Lower leg skin (tissue), 4 donors: ENCODE measurements at regions not wholly inside any gene's neighbourhood (a gene's known extent, or its start where the extent isn't known, plus 50 kb on each side); places are given as distances from the start of the nearest gene placed in this dataset.

Source experiments
- DNase-seq, 2 donors: peaks; one replicate each; pipeline ENCODE4 v3.0.0-alpha.2; 2019; ENCODE audit warnings: low spot score in 2 of 2
- H3K4me3 ChIP-seq: fragments of 200-600 bp; sonication (generic); 2 replicates; pipeline ENCODE4 v1.5.1; 2017; ENCODE audit warnings: mild to moderate bottlenecking, low read depth; ENCODE audit not compliant: poor library complexity, severe bottlenecking
- CTCF ChIP-seq, 3 donors: fragments of 450-650 bp; IDR thresholded peaks; one replicate each; pipeline ENCODE4 v1.5.1; 2016; ENCODE audit warnings: antibody characterized with exemption in 3 of 3, mild to moderate bottlenecking in 3 of 3, moderate library complexity in 2 of 3
- POLR2A ChIP-seq, 2 donors: fragments of 450-650 bp; IDR thresholded peaks; one replicate each; pipeline ENCODE4 v1.6.1; 2016 to 2017; ENCODE audit warnings: antibody characterized with exemption in 2 of 2, mild to moderate bottlenecking in 1 of 2, moderate library complexity in 1 of 2
- WGBS, 2 donors: methylation state at CpG; one replicate each; pipeline ENCODE4 v1.1.5; 2018; 5-methylcytosine and 5-hydroxymethylcytosine counted together
- intact Hi-C: fragments of 100-400 bp; cut with DNase I; formaldehyde crosslinking; loops from one replicate; pipeline ENCODE4 v1.15.0; 2023; ENCODE audit warnings: low total_unique reads

GRCh38 chr7:131244259-131244852, 83.3 kb upstream of the MKLN1 start:
- intact Hi-C loops = no loop called here
- no peak overlapping the region for H3K4me3 ChIP-seq
- TF ChIP-seq CTCF (IDR thresholded peaks at IDR 0.05) (no peak), POLR2A (IDR thresholded peaks at IDR 0.05) (no peak)
- 74 to 79% methylated on average over 13 of the region's 13 CpGs for WGBS, 2 donors
- peak; percentile 37 to 48 for DNase-seq

- WGBS, 2 donors = 22 to 39% methylated on average over 1 of the region's 1 CpG
Observed at GRCh38 chr7:131249003-131249402, 78.7 kb upstream of the MKLN1 start.

GRCh38 chr7:131249483-131249882, 78.2 kb upstream of the MKLN1 start:
- TF ChIP-seq POLR2A (IDR thresholded peaks at IDR 0.05) = no peak
- no peak for TF ChIP-seq CTCF (IDR thresholded peaks at IDR 0.05)
- no peak overlapping the region for H3K4me3 ChIP-seq
- DNase-seq = no peak
- 84 to 89% methylated on average over 3 of the region's 3 CpGs for WGBS, 2 donors
- intact Hi-C loops = no loop called here

More at GRCh38 chr7:131249003-131249402, 78.7 kb upstream of the MKLN1 start:
- no peak for TF ChIP-seq POLR2A (IDR thresholded peaks at IDR 0.05)
- TF ChIP-seq CTCF (IDR thresholded peaks at IDR 0.05) = no peak
- no peak overlapping the region for H3K4me3 ChIP-seq
- intact Hi-C loops = no loop called here
- DNase-seq = peak; percentile 72 to 86

- intact Hi-C loops = no loop called here
- WGBS, 2 donors = 64 to 84% methylated on average over 4 of the region's 4 CpGs
- TF ChIP-seq CTCF (IDR thresholded peaks at IDR 0.05) = no peak
- no peak for TF ChIP-seq POLR2A (IDR thresholded peaks at IDR 0.05)
- no peak for DNase-seq
- no peak overlapping the region for H3K4me3 ChIP-seq
Observed at GRCh38 chr7:131250331-131250730, 77.3 kb upstream of the MKLN1 start.

GRCh38 chr7:131251371-131251770, 76.3 kb upstream of the MKLN1 start:
- WGBS, 2 donors = 98% methylated on average over 2 of the region's 2 CpGs
- intact Hi-C loops = no loop called here
- TF ChIP-seq CTCF (IDR thresholded peaks at IDR 0.05) = no peak
- no peak for TF ChIP-seq POLR2A (IDR thresholded peaks at IDR 0.05)
- H3K4me3 ChIP-seq = no peak overlapping the region
- no peak for DNase-seq

- DNase-seq = no peak
- TF ChIP-seq CTCF (IDR thresholded peaks at IDR 0.05) = no peak
- no peak for TF ChIP-seq POLR2A (IDR thresholded peaks at IDR 0.05)
- H3K4me3 ChIP-seq = no peak overlapping the region
- 86 to 89% methylated on average over 1 of the region's 1 CpG for WGBS, 2 donors
- intact Hi-C loops = no loop called here
Observed at GRCh38 chr7:131252976-131253375, 74.7 kb upstream of the MKLN1 start.
